GM23338 (cell line): ENCODE measurements at regions not wholly inside any gene's neighbourhood (a gene's known extent, or its start where the extent isn't known, plus 50 kb on each side); places are given as distances from the start of the nearest gene placed in this dataset.

Experiments used
- ATAC-seq: fragments of 200-7000 bp; cut with Tn5 transposase; 3 replicates; pipeline ENCODE4 v1.9.1; 2020
- DNase-seq: peaks from one replicate; pipeline ENCODE4 v3.0.0-alpha.2; 2015; ENCODE audit warnings: low spot score
- H2AFZ ChIP-seq: fragments of 200-600 bp; sonication (generic); 2 replicates; pipeline ENCODE4 v1.8.0; 2016; ENCODE audit warnings: antibody characterized with exemption, mild to moderate bottlenecking, moderate library complexity
- H3F3A ChIP-seq: fragments of 200-600 bp; sonication (generic); replicated peaks from 2 replicates; pipeline ENCODE4 v1.8.0; 2017; ENCODE audit warnings: antibody characterized with exemption, mixed run types, low read depth
- H3K27ac ChIP-seq: fragments of 200-600 bp; sonication (generic); 2 replicates; pipeline ENCODE4 v1.6.1; 2016; ENCODE audit warnings: low read depth
- H3K27me3 ChIP-seq: fragments of 200-600 bp; sonication (generic); 2 replicates; pipeline ENCODE4 v1.8.0; 2016; ENCODE audit warnings: mild to moderate bottlenecking, mixed run types, moderate library complexity; ENCODE audit not compliant: insufficient read depth
- H3K36me3 ChIP-seq: fragments of 200-600 bp; sonication (generic); 2 replicates; pipeline ENCODE4 v1.8.0; 2016; ENCODE audit warnings: mild to moderate bottlenecking; ENCODE audit not compliant: insufficient read depth
- H3K4me1 ChIP-seq: fragments of 200-600 bp; sonication (generic); 2 replicates; pipeline ENCODE4 v1.8.0; 2016; ENCODE audit warnings: mild to moderate bottlenecking, moderate library complexity; ENCODE audit not compliant: insufficient read depth
- H3K4me2 ChIP-seq: fragments of 200-600 bp; sonication (generic); 2 replicates; pipeline ENCODE4 v1.7.1; 2017; ENCODE audit warnings: mixed run types
- H3K4me3 ChIP-seq: fragments of 200-600 bp; sonication (generic); 2 replicates; pipeline ENCODE4 v1.6.1; 2016; ENCODE audit warnings: mixed run types
- H3K79me2 ChIP-seq: fragments of 200-600 bp; sonication (generic); replicated peaks from 2 replicates; pipeline ENCODE4 v1.8.0; 2017; ENCODE audit warnings: mild to moderate bottlenecking; ENCODE audit not compliant: insufficient read depth
- H3K9me2 ChIP-seq: fragments of 200-600 bp; sonication (generic); 2 replicates; pipeline ENCODE4 v1.8.0; 2017; ENCODE audit not compliant: insufficient read depth
- H4K20me1 ChIP-seq: fragments of 200-600 bp; sonication (generic); replicated peaks from 2 replicates; pipeline ENCODE4 v1.8.0; 2017; ENCODE audit warnings: mild to moderate bottlenecking; ENCODE audit not compliant: insufficient read depth
- H3K27ac Mint-ChIP-seq: 2 replicates; pipeline ENCODE4 v1.8.0; 2020; ENCODE audit warnings: inconsistent platforms, mild to moderate bottlenecking, moderate library complexity, mixed read lengths
- H3K27me3 Mint-ChIP-seq: 3 replicates; pipeline ENCODE4 v1.8.0; 2022; ENCODE audit warnings: low read depth, mild to moderate bottlenecking, moderate library complexity, mixed read lengths, inconsistent platforms; ENCODE audit not compliant: insufficient read depth, poor library complexity
- H3K36me3 Mint-ChIP-seq: 3 replicates; pipeline ENCODE4 v1.8.0; 2021; ENCODE audit warnings: low read depth, mild to moderate bottlenecking, inconsistent platforms, moderate library complexity, mixed read lengths
- H3K4me1 Mint-ChIP-seq: 3 replicates; pipeline ENCODE4 v1.8.0; 2020; ENCODE audit warnings: mild to moderate bottlenecking, inconsistent platforms, mixed read lengths
- H3K4me3 Mint-ChIP-seq: 3 replicates; pipeline ENCODE4 v1.8.0; 2021; ENCODE audit warnings: moderate library complexity, mild to moderate bottlenecking, inconsistent platforms, mixed read lengths
- H3K9me3 Mint-ChIP-seq: 3 replicates; pipeline ENCODE4 v1.8.0; 2020; ENCODE audit warnings: moderate library complexity, mild to moderate bottlenecking, inconsistent platforms, mixed read lengths
- CREB1 ChIP-seq: fragments of 250-450 bp; sonication (Bioruptor Pico); IDR thresholded peaks from 2 replicates; pipeline ENCODE4 v1.5.0; 2020; ENCODE audit warnings: low read depth, mild to moderate bottlenecking, moderate library complexity
- CTCF ChIP-seq, 2 experiments: fragments of 200-600 bp in 1 of 2; sonication (generic) in 1 of 2; conservative IDR thresholded peaks; 2 replicates each; pipeline versions ENCODE4 v1.5.1 to v1.6.1; 2016 to 2017; ENCODE audit warnings: antibody characterized with exemption in 2 of 2, low read depth in 2 of 2, mild to moderate bottlenecking in 2 of 2, moderate library complexity in 1 of 2
- EZH2phosphoT487 ChIP-seq: fragments of 200-600 bp; sonication (generic); IDR thresholded peaks from one replicate; pipeline ENCODE4 v1.8.1; 2018; ENCODE audit warnings: antibody characterized with exemption; ENCODE audit not compliant: unreplicated experiment
- NANOG ChIP-seq: IDR thresholded peaks from 2 replicates; pipeline ENCODE4 v1.6.1; 2016; ENCODE audit warnings: antibody characterized with exemption, borderline replicate concordance
- POLR2AphosphoS5 ChIP-seq: IDR thresholded peaks from 2 replicates; pipeline ENCODE4 v1.6.1; 2016; ENCODE audit warnings: antibody characterized with exemption, low read depth
- STAT1 ChIP-seq: IDR thresholded peaks from one replicate; pipeline ENCODE4 v1.6.1; 2016; ENCODE audit warnings: antibody characterized with exemption; ENCODE audit not compliant: unreplicated experiment
- ZNF331 ChIP-seq: fragments of 250-450 bp; sonication (Bioruptor Pico); IDR thresholded peaks from 2 replicates; pipeline ENCODE4 v1.5.0; 2020; ENCODE audit warnings: low read depth, mild to moderate bottlenecking, moderate library complexity
- TF ChIP-seq, protein P1 (sequence below): IDR thresholded peaks from one replicate; pipeline ENCODE4 v1.6.1; 2018; ENCODE audit warnings: antibody characterized with exemption; ENCODE audit not compliant: unreplicated experiment
- TF ChIP-seq, protein P2 (sequence below): fragments of 250-450 bp; sonication (Bioruptor Pico); IDR thresholded peaks from 2 replicates; pipeline ENCODE4 v1.5.0; 2020; ENCODE audit warnings: mild to moderate bottlenecking, moderate library complexity

DNA sequence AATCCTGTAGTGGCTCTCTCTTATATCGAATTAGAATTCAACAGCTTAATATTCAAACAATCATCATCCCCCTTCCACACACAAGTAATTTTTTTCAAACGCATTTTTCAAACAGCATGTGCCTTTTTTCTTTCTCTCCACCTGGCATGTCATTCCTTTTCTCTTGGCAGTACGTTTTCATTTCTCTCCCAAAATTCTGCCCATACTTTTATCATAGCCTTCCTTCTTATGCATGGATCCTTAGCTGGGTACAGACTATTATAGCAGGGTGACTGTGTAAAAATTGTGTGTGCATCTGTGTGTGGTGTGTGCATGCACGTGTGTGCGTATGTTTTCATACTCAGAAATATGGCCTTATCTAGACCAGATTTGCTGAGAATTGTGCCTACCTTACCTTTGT lies 184.3 kb downstream of the ZC3H11B start:
- DNase-seq (no peak), ATAC-seq (no peak)
- Histone ChIP-seq H3K36me3 (no peaks in the 10 kb centered on the region), H3K79me2 (no peaks in the 10 kb centered on the region), H3K9me2 (no peaks in the 10 kb centered on the region), H3K4me2 (no peak overlapping the region), H3F3A (no peaks in the 10 kb centered on the region), H3K4me1 (peaks cover 11% of the 10 kb centered on the region; the same call in 1 of the 2 replicates), H3K4me3 (no peak overlapping the region), H2AFZ (no peak overlapping the region), H3K27ac (no peak overlapping the region), H3K27me3 (no peaks in the 10 kb centered on the region), H4K20me1 (no peaks in the 10 kb centered on the region)
- Mint-ChIP-seq H3K9me3 (no peaks in the 10 kb centered on the region), H3K27me3 (peaks cover 1% of the 10 kb centered on the region), H3K27ac (no peak overlapping the region), H3K4me1 (peaks cover 16% of the 10 kb centered on the region), H3K4me3 (no peak overlapping the region), H3K36me3 (no peaks in the 10 kb centered on the region)
- TF ChIP-seq POLR2AphosphoS5 (no peak), STAT1 (no peak), CREB1 (CRISPR knock-in tag) (no peak), CTCF (conservative IDR thresholded peaks at IDR 0.05; ENCODE audit: low read depth in 2 of 2) (no peak), ZNF331 (no peak), EZH2phosphoT487 (no peak), NANOG (no peak)
- TF ChIP-seq, protein P1, sequence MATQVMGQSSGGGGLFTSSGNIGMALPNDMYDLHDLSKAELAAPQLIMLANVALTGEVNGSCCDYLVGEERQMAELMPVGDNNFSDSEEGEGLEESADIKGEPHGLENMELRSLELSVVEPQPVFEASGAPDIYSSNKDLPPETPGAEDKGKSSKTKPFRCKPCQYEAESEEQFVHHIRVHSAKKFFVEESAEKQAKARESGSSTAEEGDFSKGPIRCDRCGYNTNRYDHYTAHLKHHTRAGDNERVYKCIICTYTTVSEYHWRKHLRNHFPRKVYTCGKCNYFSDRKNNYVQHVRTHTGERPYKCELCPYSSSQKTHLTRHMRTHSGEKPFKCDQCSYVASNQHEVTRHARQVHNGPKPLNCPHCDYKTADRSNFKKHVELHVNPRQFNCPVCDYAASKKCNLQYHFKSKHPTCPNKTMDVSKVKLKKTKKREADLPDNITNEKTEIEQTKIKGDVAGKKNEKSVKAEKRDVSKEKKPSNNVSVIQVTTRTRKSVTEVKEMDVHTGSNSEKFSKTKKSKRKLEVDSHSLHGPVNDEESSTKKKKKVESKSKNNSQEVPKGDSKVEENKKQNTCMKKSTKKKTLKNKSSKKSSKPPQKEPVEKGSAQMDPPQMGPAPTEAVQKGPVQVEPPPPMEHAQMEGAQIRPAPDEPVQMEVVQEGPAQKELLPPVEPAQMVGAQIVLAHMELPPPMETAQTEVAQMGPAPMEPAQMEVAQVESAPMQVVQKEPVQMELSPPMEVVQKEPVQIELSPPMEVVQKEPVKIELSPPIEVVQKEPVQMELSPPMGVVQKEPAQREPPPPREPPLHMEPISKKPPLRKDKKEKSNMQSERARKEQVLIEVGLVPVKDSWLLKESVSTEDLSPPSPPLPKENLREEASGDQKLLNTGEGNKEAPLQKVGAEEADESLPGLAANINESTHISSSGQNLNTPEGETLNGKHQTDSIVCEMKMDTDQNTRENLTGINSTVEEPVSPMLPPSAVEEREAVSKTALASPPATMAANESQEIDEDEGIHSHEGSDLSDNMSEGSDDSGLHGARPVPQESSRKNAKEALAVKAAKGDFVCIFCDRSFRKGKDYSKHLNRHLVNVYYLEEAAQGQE, result no peak
- TF ChIP-seq, protein P2, sequence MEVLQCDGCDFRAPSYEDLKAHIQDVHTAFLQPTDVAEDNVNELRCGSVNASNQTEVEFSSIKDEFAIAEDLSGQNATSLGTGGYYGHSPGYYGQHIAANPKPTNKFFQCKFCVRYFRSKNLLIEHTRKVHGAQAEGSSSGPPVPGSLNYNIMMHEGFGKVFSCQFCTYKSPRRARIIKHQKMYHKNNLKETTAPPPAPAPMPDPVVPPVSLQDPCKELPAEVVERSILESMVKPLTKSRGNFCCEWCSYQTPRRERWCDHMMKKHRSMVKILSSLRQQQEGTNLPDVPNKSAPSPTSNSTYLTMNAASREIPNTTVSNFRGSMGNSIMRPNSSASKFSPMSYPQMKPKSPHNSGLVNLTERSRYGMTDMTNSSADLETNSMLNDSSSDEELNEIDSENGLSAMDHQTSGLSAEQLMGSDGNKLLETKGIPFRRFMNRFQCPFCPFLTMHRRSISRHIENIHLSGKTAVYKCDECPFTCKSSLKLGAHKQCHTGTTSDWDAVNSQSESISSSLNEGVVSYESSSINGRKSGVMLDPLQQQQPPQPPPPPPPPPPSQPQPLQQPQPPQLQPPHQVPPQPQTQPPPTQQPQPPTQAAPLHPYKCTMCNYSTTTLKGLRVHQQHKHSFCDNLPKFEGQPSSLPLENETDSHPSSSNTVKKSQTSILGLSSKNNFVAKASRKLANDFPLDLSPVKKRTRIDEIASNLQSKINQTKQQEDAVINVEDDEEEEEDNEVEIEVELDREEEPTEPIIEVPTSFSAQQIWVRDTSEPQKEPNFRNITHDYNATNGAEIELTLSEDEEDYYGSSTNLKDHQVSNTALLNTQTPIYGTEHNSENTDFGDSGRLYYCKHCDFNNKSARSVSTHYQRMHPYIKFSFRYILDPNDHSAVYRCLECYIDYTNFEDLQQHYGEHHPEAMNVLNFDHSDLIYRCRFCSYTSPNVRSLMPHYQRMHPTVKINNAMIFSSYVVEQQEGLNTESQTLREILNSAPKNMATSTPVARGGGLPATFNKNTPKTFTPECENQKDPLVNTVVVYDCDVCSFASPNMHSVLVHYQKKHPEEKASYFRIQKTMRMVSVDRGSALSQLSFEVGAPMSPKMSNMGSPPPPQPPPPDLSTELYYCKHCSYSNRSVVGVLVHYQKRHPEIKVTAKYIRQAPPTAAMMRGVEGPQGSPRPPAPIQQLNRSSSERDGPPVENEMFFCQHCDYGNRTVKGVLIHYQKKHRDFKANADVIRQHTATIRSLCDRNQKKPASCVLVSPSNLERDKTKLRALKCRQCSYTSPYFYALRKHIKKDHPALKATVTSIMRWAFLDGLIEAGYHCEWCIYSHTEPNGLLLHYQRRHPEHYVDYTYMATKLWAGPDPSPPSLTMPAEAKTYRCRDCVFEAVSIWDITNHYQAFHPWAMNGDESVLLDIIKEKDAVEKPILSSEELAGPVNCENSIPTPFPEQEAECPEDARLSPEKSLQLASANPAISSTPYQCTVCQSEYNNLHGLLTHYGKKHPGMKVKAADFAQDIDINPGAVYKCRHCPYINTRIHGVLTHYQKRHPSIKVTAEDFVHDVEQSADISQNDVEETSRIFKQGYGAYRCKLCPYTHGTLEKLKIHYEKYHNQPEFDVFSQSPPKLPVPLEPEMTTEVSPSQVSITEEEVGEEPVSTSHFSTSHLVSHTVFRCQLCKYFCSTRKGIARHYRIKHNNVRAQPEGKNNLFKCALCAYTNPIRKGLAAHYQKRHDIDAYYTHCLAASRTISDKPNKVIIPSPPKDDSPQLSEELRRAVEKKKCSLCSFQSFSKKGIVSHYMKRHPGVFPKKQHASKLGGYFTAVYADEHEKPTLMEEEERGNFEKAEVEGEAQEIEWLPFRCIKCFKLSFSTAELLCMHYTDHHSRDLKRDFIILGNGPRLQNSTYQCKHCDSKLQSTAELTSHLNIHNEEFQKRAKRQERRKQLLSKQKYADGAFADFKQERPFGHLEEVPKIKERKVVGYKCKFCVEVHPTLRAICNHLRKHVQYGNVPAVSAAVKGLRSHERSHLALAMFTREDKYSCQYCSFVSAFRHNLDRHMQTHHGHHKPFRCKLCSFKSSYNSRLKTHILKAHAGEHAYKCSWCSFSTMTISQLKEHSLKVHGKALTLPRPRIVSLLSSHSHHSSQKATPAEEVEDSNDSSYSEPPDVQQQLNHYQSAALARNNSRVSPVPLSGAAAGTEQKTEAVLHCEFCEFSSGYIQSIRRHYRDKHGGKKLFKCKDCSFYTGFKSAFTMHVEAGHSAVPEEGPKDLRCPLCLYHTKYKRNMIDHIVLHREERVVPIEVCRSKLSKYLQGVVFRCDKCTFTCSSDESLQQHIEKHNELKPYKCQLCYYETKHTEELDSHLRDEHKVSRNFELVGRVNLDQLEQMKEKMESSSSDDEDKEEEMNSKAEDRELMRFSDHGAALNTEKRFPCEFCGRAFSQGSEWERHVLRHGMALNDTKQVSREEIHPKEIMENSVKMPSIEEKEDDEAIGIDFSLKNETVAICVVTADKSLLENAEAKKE (CRISPR knock-in tag), result no peak
